CD4-positive, alpha-beta T cell treated with Interleukin-10 for 1 hour (primary cell): ENCODE measurements at regions not wholly inside any gene's neighbourhood (a gene's known extent, or its start where the extent isn't known, plus 50 kb on each side); places are given as distances from the start of the nearest gene placed in this dataset.
"Not testable (repeated sequence)": the region's sequence is repeated elsewhere in the genome, so short reads cannot be mapped to it uniquely, and the experiment has no call there.

Experiments
- DNase-seq: peaks from one replicate; pipeline ENCODE4 v3.0.0-alpha.2; 2020

GRCh38 chr3:34139566-34139965, 341.1 kb downstream of the PDCD6IP start:
- DNase-seq: no peak

- no peak for DNase-seq
Observed at GRCh38 chr3:34140616-34141015, 342.2 kb downstream of the PDCD6IP start.

DNA sequence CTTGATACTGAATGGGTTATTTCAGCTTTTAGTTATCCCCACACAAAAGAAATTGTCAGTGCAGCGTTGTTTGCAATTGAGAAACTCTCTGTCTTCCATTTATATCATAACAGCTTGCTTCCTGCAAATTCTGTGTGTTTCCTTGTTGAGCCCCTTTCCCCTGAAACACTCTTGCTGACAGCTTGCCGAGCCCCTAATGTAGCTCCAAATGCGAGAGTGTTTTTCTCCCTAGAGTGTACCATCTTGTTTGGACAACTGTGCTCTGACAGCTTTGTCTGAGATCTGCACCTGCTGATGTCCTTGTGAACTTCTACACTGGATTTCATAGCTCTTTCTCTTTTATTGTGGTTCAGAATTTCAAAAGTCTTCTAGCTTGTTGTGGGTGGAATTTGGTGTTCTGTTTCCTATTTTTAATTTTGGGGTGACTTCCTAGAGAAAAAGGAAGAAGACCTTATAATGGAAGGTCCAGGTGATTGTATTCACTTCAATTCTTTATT, 343.5 kb downstream of the PDCD6IP start:
- no peak for DNase-seq

- DNase-seq: no peak
Observed at GRCh38 chr3:34145796-34146195, 347.4 kb downstream of the PDCD6IP start.

GRCh38 chr3:34146596-34146995, 348.2 kb downstream of the PDCD6IP start:
- no peak for DNase-seq

- no peak for DNase-seq
Observed at GRCh38 chr3:34150992-34151391, 352.6 kb downstream of the PDCD6IP start.

GRCh38 chr3:34152656-34153055, 354.2 kb downstream of the PDCD6IP start:
- no peak for DNase-seq

GRCh38 chr3:34155108-34155507, 356.7 kb downstream of the PDCD6IP start:
- no peak for DNase-seq

GRCh38 chr3:34155666-34156065, 357.2 kb downstream of the PDCD6IP start:
- DNase-seq: no peak

- no peak for DNase-seq
Observed at GRCh38 chr3:34157491-34157890, 359.1 kb downstream of the PDCD6IP start.

DNA sequence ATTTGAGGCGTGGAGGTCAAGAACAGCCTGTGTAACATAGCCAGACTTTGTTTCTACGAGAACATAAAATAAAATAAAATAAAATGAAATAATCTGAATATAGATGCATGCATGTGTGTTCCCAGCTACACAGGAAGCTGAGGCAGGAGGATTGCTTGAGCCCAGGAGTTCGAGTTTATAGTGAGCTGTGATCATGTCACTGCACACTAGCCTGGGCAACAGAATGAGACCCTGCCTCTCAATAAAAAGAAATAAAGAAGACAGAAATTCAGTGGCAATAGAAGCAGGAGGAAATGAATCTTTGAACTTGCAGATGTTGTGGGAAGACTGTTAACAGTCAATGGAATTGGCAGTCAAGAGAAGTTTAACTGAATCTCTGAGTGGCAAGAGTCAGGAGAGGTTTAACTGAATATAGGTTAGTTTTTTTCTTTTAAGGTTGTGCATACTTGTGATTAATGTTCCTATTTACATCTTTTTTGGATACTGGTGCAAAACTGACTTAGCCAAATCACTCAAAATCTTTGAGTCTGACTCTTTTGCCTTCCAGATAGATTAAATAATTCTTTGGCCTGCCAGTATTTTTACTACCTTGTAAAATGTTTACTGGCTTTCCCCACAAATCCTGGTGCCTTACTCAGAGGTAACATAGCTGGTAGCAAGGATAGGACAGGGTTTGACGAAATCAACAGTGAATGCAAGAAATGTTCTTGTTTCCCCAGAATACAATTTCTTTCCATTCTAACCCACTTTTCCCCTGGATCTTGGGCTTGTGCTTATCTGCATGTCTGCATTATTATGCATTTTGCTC, 361.4 kb downstream of the PDCD6IP start:
- DNase-seq: no peak

DNA sequence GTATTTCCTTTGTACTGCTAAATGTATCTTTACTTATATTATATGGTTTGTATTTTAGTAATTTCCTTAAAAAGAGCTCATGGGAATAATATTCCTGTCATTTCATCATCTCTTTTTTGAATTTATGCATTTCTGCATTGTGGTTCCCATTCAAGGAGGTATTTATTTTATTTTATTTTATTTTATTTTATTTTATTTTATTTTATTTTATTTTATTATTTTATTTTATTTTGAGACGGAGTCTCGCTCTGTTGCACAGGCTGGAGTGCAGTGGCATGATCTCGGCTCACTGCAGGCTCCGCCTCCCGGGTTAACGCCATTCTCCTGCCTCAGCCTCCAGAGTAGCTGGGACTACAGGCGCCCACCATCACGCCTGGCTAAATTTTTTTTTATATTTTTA, 371.2 kb downstream of the PDCD6IP start:
- not testable (repeated sequence) for DNase-seq

- no peak for DNase-seq
Observed at GRCh38 chr3:34174740-34175139, 376.3 kb downstream of the PDCD6IP start.

DNA sequence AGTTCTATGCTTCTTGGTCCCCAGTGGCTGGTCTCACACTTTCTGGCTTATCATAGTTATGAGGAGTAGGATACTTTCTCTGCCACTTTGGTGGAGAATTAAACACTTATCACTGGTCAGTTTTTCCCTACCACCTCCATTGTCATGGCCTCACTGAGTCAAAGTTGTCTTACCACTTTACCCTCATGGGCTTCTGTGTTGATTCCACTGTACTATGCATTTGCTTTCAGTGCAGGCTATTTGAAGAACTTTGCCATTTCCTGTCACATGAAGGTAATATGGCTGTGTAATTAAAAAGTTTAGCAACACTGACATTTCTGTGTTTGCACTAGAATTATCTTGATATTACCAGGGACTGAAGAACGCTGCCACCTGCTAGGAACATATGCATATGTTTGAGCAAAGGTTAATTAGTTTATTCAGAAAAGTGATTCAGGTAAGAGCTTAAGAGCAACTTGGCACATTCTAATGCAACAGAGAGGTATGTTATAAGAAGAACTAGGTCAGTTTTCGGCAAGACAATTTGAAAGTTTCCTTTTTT, 377.3 kb downstream of the PDCD6IP start:
- no peak for DNase-seq

GRCh38 chr3:34176723-34177122, 378.3 kb downstream of the PDCD6IP start:
- no peak for DNase-seq

GRCh38 chr3:34178415-34178814, 380.0 kb downstream of the PDCD6IP start:
- DNase-seq: no peak

GRCh38 chr3:34179716-34180115, 381.3 kb downstream of the PDCD6IP start:
- no peak for DNase-seq

GRCh38 chr3:34180532-34180931, 382.1 kb downstream of the PDCD6IP start:
- DNase-seq: no peak

DNA sequence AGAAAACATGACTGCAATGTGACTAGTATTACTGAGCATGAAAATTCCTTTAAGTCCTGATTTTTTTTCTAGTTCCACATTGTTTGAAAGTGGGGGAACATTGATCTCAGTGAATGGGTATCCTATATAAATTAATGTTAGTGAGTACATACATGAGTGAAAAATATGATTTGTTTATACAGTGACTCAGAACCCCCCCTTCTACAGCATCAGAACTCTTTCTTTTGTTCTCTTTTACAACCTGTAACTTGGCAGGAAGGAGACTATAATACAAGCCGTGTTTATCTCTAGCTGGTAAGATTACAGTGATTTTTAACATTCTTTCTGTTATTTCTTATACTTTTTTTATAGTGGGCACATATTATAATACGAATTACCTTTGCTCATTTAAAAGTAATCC, 384.7 kb downstream of the PDCD6IP start:
- DNase-seq: no peak

- DNase-seq: no peak
Observed at GRCh38 chr3:34183611-34184340, 385.3 kb downstream of the PDCD6IP start.

- DNase-seq: no peak
Observed at GRCh38 chr3:34185301-34185700, 386.9 kb downstream of the PDCD6IP start.

DNA sequence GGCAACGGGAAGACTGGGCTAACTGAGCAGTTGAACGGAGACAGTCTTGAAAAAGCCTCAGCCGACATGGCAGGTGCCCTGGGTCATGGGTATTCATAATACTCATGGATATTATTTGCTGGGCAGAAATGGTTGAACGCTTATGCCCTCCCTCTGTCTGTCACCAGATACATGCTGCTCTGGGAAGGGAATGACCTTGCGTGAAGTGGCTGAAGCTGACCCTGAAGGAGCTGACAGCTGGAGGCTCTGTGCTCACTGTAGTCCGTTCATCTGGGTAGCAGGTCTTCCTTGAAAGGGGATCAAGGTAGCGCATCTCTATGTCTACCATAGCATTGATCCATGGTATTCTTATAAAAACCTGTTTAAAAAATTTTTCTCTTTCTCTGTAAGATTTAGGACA, 390.7 kb downstream of the PDCD6IP start:
- DNase-seq: no peak

DNA sequence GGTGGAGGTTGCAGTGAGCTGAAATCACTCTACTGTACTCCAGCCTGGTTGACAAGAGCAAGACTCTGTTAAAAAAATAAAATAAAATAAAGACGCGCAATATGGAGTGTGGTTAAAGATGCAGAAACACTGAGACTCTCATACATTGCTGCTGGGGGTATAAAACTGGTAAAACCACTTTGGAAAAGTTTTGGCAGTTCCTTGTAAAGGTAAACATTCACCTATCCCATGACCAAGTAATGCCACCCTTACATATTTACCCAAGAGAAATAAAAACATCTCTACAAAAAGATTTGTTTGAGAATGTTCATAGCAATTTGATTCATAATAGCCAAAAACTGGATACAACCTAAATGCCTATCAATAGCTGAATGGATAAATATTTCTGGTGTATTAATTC, 398.5 kb downstream of the PDCD6IP start:
- DNase-seq: no peak

DNA sequence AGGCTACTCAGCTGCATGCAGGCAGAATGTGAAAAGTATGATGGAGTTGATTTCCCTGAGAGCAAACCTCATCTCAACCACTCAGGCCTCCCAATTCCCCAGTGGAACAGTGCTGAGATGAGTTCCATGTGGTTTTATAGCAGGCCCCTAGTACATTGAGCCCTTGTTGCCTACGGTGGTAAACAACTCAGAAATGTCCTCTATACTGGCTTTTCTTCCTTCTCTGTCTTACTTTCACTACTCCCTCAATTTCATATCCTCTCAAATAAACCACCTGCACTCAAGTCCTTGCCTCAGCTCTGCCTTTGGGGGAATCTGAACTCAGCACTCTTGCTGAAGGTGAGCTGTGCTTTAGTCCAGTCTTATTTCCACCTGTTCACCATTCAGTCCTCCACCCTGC, 399.9 kb downstream of the PDCD6IP start:
- no peak for DNase-seq
